DND-41 (cell line): ENCODE measurements at regions not wholly inside any gene's neighbourhood (a gene's known extent, or its start where the extent isn't known, plus 50 kb on each side); places are given as distances from the start of the nearest gene placed in this dataset.

Experiments used
- ATAC-seq: fragments of 200-7000 bp; cut with Tn5 transposase; 3 replicates; pipeline ENCODE4 v1.9.1; 2021; ENCODE audit warnings: low read depth; ENCODE audit not compliant: insufficient read depth
- DNase-seq: peaks from one replicate; pipeline ENCODE4 v3.0.0-alpha.2; 2020
- H2AFZ ChIP-seq: 2 replicates; pipeline ENCODE4 v1.6.0; 2012; ENCODE audit warnings: low read depth, low read length
- H3K27ac ChIP-seq: 2 replicates; pipeline ENCODE4 v1.5.1; 2012; ENCODE audit warnings: low read length, inconsistent platforms
- H3K27me3 ChIP-seq: fragments of 200-600 bp; sonication (generic); 2 replicates; pipeline ENCODE4 v1.6.0; 2012; ENCODE audit warnings: low read length, mild to moderate bottlenecking, inconsistent platforms; ENCODE audit not compliant: insufficient read depth, poor library complexity
- H3K36me3 ChIP-seq: 2 replicates; pipeline ENCODE4 v1.5.1; 2012; ENCODE audit warnings: low read length, inconsistent platforms; ENCODE audit not compliant: insufficient read depth
- H3K4me1 ChIP-seq: 2 replicates; pipeline ENCODE4 v1.5.1; 2012; ENCODE audit warnings: mild to moderate bottlenecking, low read length; ENCODE audit not compliant: insufficient read depth
- H3K4me2 ChIP-seq: 2 replicates; pipeline ENCODE4 v1.6.0; 2012; ENCODE audit warnings: mild to moderate bottlenecking, moderate library complexity, low read length, inconsistent platforms; ENCODE audit not compliant: insufficient read depth
- H3K4me3 ChIP-seq, 2 experiments: fragments of 200-600 bp in 1 of 2; shearing (Covaris generic) in 1 of 2; 2 replicates each; pipeline ENCODE4 v1.5.1; 2012 to 2016; ENCODE audit warnings: inconsistent platforms in 2 of 2, low read length in 2 of 2, mild to moderate bottlenecking in 2 of 2, low read depth in 1 of 2, moderate library complexity in 1 of 2
- H3K79me2 ChIP-seq: 2 replicates; pipeline ENCODE4 v1.6.0; 2012; ENCODE audit warnings: low read length, inconsistent platforms; ENCODE audit not compliant: insufficient read depth
- H3K9ac ChIP-seq: 2 replicates; pipeline ENCODE4 v1.6.0; 2012; ENCODE audit warnings: low read depth, mild to moderate bottlenecking, inconsistent platforms, low read length, moderate library complexity
- H3K9me3 ChIP-seq: 2 replicates; pipeline ENCODE4 v1.5.1; 2012; ENCODE audit warnings: low read length, moderate library complexity, mild to moderate bottlenecking, inconsistent platforms; ENCODE audit not compliant: insufficient read depth, severe bottlenecking
- H4K20me1 ChIP-seq: 2 replicates; pipeline ENCODE4 v1.6.0; 2012; ENCODE audit warnings: low read length; ENCODE audit not compliant: insufficient read depth
- CTCF ChIP-seq: IDR thresholded peaks from 2 replicates; pipeline ENCODE4 v1.5.1; 2012; ENCODE audit warnings: borderline replicate concordance, low read length, moderate library complexity, mild to moderate bottlenecking; ENCODE audit not compliant: poor library complexity, severe bottlenecking; ENCODE audit errors: extremely low read depth
- EZH2 ChIP-seq: IDR thresholded peaks from 3 replicates; pipeline ENCODE4 v1.6.1; 2012; ENCODE audit warnings: borderline replicate concordance, low read depth, mild to moderate bottlenecking, moderate library complexity, low read length, inconsistent platforms; ENCODE audit not compliant: severe bottlenecking

- no peaks in the 10 kb centered on the region for H3K36me3 ChIP-seq
- no peaks in the 10 kb centered on the region for H3K27me3 ChIP-seq
- no peak overlapping the region for H3K27ac ChIP-seq
- TF ChIP-seq EZH2 (no peak), CTCF (no peak)
- no peak overlapping the region for H2AFZ ChIP-seq
- DNase-seq = no peak
- H4K20me1 ChIP-seq = no peaks in the 10 kb centered on the region
- H3K79me2 ChIP-seq = no peaks in the 10 kb centered on the region
- no peak for ATAC-seq
- no peaks in the 10 kb centered on the region for H3K4me1 ChIP-seq
- no peaks in the 10 kb centered on the region for H3K9me3 ChIP-seq
- H3K9ac ChIP-seq = no peak overlapping the region
- no peak overlapping the region for H3K4me3 ChIP-seq
- no peak overlapping the region for H3K4me2 ChIP-seq
Observed at GRCh38 chr4:14280567-14280966, 653.0 kb upstream of the BOD1L1 start.

GRCh38 chr4:14284578-14284977 lies 657.1 kb upstream of the BOD1L1 start:
- H3K79me2 ChIP-seq = no peaks in the 10 kb centered on the region
- H3K27ac ChIP-seq = no peak overlapping the region
- H3K36me3 ChIP-seq = no peaks in the 10 kb centered on the region
- no peaks in the 10 kb centered on the region for H3K9me3 ChIP-seq
- ATAC-seq = no peak
- no peak for DNase-seq
- TF ChIP-seq CTCF (no peak), EZH2 (no peak)
- H2AFZ ChIP-seq = no peak overlapping the region
- H3K4me3 ChIP-seq = no peak overlapping the region
- H4K20me1 ChIP-seq = no peaks in the 10 kb centered on the region
- H3K4me2 ChIP-seq = no peak overlapping the region
- no peaks in the 10 kb centered on the region for H3K27me3 ChIP-seq
- no peaks in the 10 kb centered on the region for H3K4me1 ChIP-seq
- H3K9ac ChIP-seq = no peak overlapping the region

- Histone ChIP-seq H3K4me3 (no peak overlapping the region), H3K36me3 (no peaks in the 10 kb centered on the region), H3K9me3 (no peaks in the 10 kb centered on the region), H4K20me1 (no peaks in the 10 kb centered on the region), H2AFZ (no peak overlapping the region), H3K4me2 (no peak overlapping the region), H3K9ac (no peak overlapping the region), H3K27me3 (no peaks in the 10 kb centered on the region), H3K27ac (no peak overlapping the region), H3K79me2 (no peaks in the 10 kb centered on the region), H3K4me1 (no peaks in the 10 kb centered on the region)
- TF ChIP-seq EZH2 (no peak), CTCF (no peak)
- DNase-seq (no peak), ATAC-seq (no peak)
Observed at GRCh38 chr4:14289708-14290107, 662.2 kb upstream of the BOD1L1 start.

- no peaks in the 10 kb centered on the region for H4K20me1 ChIP-seq
- TF ChIP-seq EZH2 (no peak), CTCF (no peak)
- H3K4me1 ChIP-seq = no peaks in the 10 kb centered on the region
- H3K4me3 ChIP-seq = no peak overlapping the region
- H3K27me3 ChIP-seq = no peaks in the 10 kb centered on the region
- H3K9ac ChIP-seq = no peak overlapping the region
- no peak overlapping the region for H3K4me2 ChIP-seq
- no peaks in the 10 kb centered on the region for H3K79me2 ChIP-seq
- no peaks in the 10 kb centered on the region for H3K36me3 ChIP-seq
- no peak overlapping the region for H3K27ac ChIP-seq
- H2AFZ ChIP-seq = no peak overlapping the region
- ATAC-seq = no peak
- no peak for DNase-seq
- H3K9me3 ChIP-seq = no peaks in the 10 kb centered on the region
Observed at GRCh38 chr4:14293582-14293981, 666.1 kb upstream of the BOD1L1 start.
